Epithelial cell of proximal tubule (primary cell): ENCODE measurements at regions not wholly inside any gene's neighbourhood (a gene's known extent, or its start where the extent isn't known, plus 50 kb on each side); places are given as distances from the start of the nearest gene placed in this dataset.
"Not testable (repeated sequence)": the region's sequence is repeated elsewhere in the genome, so short reads cannot be mapped to it uniquely, and the experiment has no call there.

Source experiments
- DNase-seq: peaks from one replicate; pipeline ENCODE4 v3.0.0-alpha.2; 2011; ENCODE audit warnings: low read depth
- H3K4me3 ChIP-seq: 2 replicates; pipeline ENCODE4 v1.5.1; 2011; ENCODE audit warnings: low read depth, mild to moderate bottlenecking, low read length
- CTCF ChIP-seq: conservative IDR thresholded peaks from 2 replicates; pipeline ENCODE4 v1.5.1; 2012; ENCODE audit warnings: low read depth, mild to moderate bottlenecking, low read length

DNA sequence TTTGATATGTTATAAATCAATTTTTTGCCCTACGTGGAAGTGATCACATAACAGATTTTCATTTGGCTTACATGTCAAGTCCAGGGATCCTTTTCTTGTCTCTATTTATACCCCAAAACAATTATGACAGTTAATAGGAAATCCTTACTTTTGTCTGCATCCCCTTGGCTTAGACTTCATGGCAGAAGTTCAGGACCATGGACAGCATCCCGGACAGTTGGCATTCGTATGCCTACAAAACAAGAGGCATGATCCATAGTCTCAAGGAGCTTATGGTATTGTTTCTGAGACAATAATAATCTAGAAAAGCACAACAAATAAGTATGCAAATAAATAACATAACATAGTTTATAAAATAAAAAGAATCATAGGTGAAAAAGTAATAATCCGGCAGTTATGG is 214.3 kb upstream of the GRIA1 start:
- TF ChIP-seq CTCF: no peak
- peak; percentile 3 for DNase-seq
- no peak overlapping the region for H3K4me3 ChIP-seq

- H3K4me3 ChIP-seq: not testable (repeated sequence)
These were observed 194.1 kb upstream of the GRIA1 start for GRCh38 chr5:153296251-153296844.

DNA sequence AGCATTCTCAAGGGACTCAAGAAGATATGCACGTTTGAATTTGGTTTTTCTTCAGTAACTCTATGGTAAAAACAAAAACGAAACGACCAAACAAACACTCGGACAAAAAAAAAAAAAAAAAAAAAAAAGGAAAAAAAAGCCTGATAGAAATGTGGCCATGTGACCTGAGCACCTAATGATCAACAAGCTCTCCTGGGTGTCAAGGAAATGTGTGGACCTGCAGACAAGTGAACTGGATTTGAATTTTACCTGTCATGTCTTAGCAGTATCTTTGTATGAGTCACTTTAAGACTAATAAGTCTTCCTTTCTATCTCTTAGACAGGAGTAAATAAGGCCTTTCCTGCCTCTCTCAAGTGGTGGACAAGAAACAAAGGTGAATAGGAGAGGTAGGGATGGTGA is 190.6 kb upstream of the GRIA1 start:
- no peak for TF ChIP-seq CTCF
- DNase-seq: no peak
- H3K4me3 ChIP-seq: no peak overlapping the region

More at GRCh38 chr5:153296251-153296844, 194.1 kb upstream of the GRIA1 start:
- not testable (repeated sequence) for DNase-seq

DNA sequence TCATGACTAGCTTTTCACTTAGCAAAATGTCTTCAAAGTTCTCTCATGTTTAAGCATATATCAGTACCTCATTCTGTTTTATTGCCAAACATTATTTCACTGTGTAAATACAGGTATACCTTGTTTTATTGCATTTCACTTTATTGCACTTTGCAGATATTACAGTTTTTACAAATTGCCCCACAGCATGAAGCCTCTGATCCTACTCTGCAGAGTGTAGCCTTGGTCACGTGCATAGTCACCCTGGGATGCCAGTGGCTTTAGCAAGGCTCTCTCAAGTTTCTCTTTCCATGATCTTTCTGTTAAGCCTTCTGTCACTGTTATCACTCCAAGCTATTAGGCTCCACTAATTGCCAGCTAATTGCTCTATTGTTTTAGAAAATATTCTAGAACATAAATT is 182.2 kb upstream of the GRIA1 start:
- DNase-seq: no peak
- H3K4me3 ChIP-seq: no peak overlapping the region
- no peak for TF ChIP-seq CTCF

DNA sequence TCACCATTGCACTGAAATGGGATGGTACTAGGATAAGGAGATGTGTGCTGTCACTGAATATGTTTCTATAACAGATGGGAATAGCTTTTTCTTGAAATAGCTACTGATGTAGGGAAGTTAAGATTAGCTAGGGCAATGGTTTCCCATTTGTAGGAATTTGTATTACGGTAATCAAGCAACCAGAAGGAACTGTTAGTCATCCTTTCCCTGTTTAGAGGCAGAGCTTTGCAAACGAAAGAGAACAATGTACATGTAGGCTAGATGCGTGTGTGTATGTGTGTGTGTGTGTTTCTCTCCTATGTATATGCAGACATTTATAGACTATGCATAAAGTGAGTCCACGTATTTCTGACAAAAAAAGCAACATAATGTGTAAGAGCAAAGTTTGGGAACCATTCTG is 171.9 kb upstream of the GRIA1 start:
- TF ChIP-seq CTCF: no peak
- no peak for DNase-seq
- no peak overlapping the region for H3K4me3 ChIP-seq

- no peak overlapping the region for H3K4me3 ChIP-seq
- no peak for TF ChIP-seq CTCF
- no peak for DNase-seq
These were observed 169.0 kb upstream of the GRIA1 start for GRCh38 chr5:153321478-153321877.

- no peak overlapping the region for H3K4me3 ChIP-seq
- no peak for DNase-seq
- no peak for TF ChIP-seq CTCF
These were observed 150.3 kb upstream of the GRIA1 start for GRCh38 chr5:153340139-153340538.
